WTC11 (cell line): ENCODE measurements at regions not wholly inside any gene's neighbourhood (a gene's known extent, or its start where the extent isn't known, plus 50 kb on each side); places are given as distances from the start of the nearest gene placed in this dataset.
A peak's percentile ranks its signal among the peaks of the same experiment; 100 is the strongest.

Source experiments
- ATAC-seq: fragments of 200-7000 bp; cut with Tn5 transposase; 2 replicates; pipeline ENCODE4 v1.10.0; 2021; ENCODE audit warnings: mild to moderate bottlenecking, moderate library complexity
- CTCF ChIA-PET: fragments of 300-600 bp; sonication (Branson Sonifier 250); formaldehyde crosslinking; loops from one replicate; lab custom pipeline; 2021; ENCODE audit warnings: antibody characterized with exemption; lab: Charles Lee
- POLR2A ChIA-PET: fragments of 350-600 bp; sonication (Branson Sonifier 250); formaldehyde crosslinking; loops from one replicate; lab custom pipeline; 2021; ENCODE audit warnings: antibody characterized with exemption; lab: Charles Lee
- DNase-seq: peaks from one replicate; pipeline ENCODE4 v3.0.0; 2021; ENCODE audit warnings: low spot score
- H3K27ac Mint-ChIP-seq: 2 replicates; pipeline ENCODE4 v1.8.0; 2021; ENCODE audit warnings: mixed read lengths
- H3K27me3 Mint-ChIP-seq: 2 replicates; pipeline ENCODE4 v1.8.0; 2021; ENCODE audit warnings: low read depth, mild to moderate bottlenecking, moderate library complexity, mixed read lengths
- H3K36me3 Mint-ChIP-seq: 2 replicates; pipeline ENCODE4 v1.8.0; 2021; ENCODE audit warnings: mixed read lengths
- H3K4me1 Mint-ChIP-seq: 2 replicates; pipeline ENCODE4 v1.8.0; 2022; ENCODE audit warnings: mixed read lengths
- H3K4me3 Mint-ChIP-seq: 2 replicates; pipeline ENCODE4 v1.8.0; 2021; ENCODE audit warnings: mild to moderate bottlenecking, moderate library complexity, mixed read lengths
- H3K9me3 Mint-ChIP-seq: 2 replicates; pipeline ENCODE4 v1.8.0; 2021; ENCODE audit warnings: mixed read lengths
- E2F1 ChIP-seq: sonication (generic); formaldehyde crosslinking; IDR thresholded peaks from 2 replicates; pipeline ENCODE4 v1.8.0; 2022; ENCODE audit warnings: mild to moderate bottlenecking, missing genetic modification reagents
- E2F5 ChIP-seq: sonication (generic); formaldehyde crosslinking; IDR thresholded peaks from 2 replicates; pipeline ENCODE4 v1.8.1; 2022; ENCODE audit warnings: mild to moderate bottlenecking, moderate library complexity, missing genetic modification reagents
- FOXP4 ChIP-seq: sonication (generic); formaldehyde crosslinking; IDR thresholded peaks from 2 replicates; pipeline ENCODE4 v1.8.0; 2022; ENCODE audit warnings: mild to moderate bottlenecking, missing genetic modification reagents
- MAX ChIP-seq: sonication (generic); formaldehyde crosslinking; IDR thresholded peaks from 2 replicates; pipeline ENCODE4 v1.8.0; 2022; ENCODE audit warnings: mild to moderate bottlenecking, missing genetic modification reagents
- PRDM15 ChIP-seq: sonication (generic); formaldehyde crosslinking; IDR thresholded peaks from 2 replicates; pipeline ENCODE4 v1.8.0; 2022; ENCODE audit warnings: missing genetic modification reagents
- PREB ChIP-seq: sonication (generic); formaldehyde crosslinking; IDR thresholded peaks from 2 replicates; pipeline ENCODE4 v1.8.1; 2022; ENCODE audit warnings: mild to moderate bottlenecking, missing genetic modification reagents, moderate library complexity, borderline replicate concordance
- SOX15 ChIP-seq: fragments of 250-450 bp; sonication (Bioruptor Pico); IDR thresholded peaks from 2 replicates; pipeline ENCODE4 v1.9.0; 2021; ENCODE audit warnings: mild to moderate bottlenecking
- ZNF138 ChIP-seq: sonication (generic); formaldehyde crosslinking; conservative IDR thresholded peaks from 2 replicates; pipeline ENCODE4 v1.8.1; 2022; ENCODE audit warnings: mild to moderate bottlenecking, moderate library complexity, missing genetic modification reagents
- ZNF512 ChIP-seq: sonication (generic); formaldehyde crosslinking; IDR thresholded peaks from 2 replicates; pipeline ENCODE4 v1.8.1; 2022; ENCODE audit warnings: missing genetic modification reagents, borderline replicate concordance

- peak overlapping the region; percentile 76 for H3K27ac Mint-ChIP-seq
Observed at GRCh38 chr10:34906067-34906965, 91.2 kb upstream of the PARD3 start.

GRCh38 chr10:34905200-34905927, 90.3 kb upstream of the PARD3 start:
- no peak overlapping the region for H3K4me3 Mint-ChIP-seq
- peak; percentile 71 for ATAC-seq
- ChIA-PET CTCF (interaction anchor here (0.6 to 2.7 kb wide), 10 partner anchors 9 to 221 kb away, joined by 3 to 10 read pairs (median 4); no protein-coding TSS in a partner anchor), POLR2A (interaction anchor here (0.6 kb wide), 1 partner anchor 38 kb away, joined by 3 read pairs; no protein-coding TSS in a partner anchor)
- no peaks in the 10 kb centered on the region for H3K27me3 Mint-ChIP-seq
- peak; percentile 32 for DNase-seq
- no peaks in the 10 kb centered on the region for H3K36me3 Mint-ChIP-seq
- H3K9me3 Mint-ChIP-seq, result no peaks in the 10 kb centered on the region
- H3K4me1 Mint-ChIP-seq, result peaks cover 21% of the 10 kb centered on the region
- peak overlapping the region; percentile 76 for H3K27ac Mint-ChIP-seq
- TF ChIP-seq ZNF138 (CRISPR knock-in tag) (no peak), SOX15 (CRISPR knock-in tag) (no peak), FOXP4 (no peak), PREB (no peak), E2F5 (CRISPR knock-in tag) (no peak), MAX (CRISPR knock-in tag) (no peak), ZNF512 (no peak)

More at GRCh38 chr10:34906067-34906965, 91.2 kb upstream of the PARD3 start:
- ATAC-seq (peak; percentile 95), DNase-seq (peak; percentile 58)
- no peaks in the 10 kb centered on the region for H3K36me3 Mint-ChIP-seq
- TF ChIP-seq E2F1 (no peak), PRDM15 (CRISPR knock-in tag) (peak; percentile 87), MAX (CRISPR knock-in tag) (0 out of 2 replicates have a peak, but pooled peaks have one; percentile 13)
- H3K27me3 Mint-ChIP-seq, result no peaks in the 10 kb centered on the region
- no peaks in the 10 kb centered on the region for H3K9me3 Mint-ChIP-seq
- peaks cover 21% of the 10 kb centered on the region for H3K4me1 Mint-ChIP-seq
- no peak overlapping the region for H3K4me3 Mint-ChIP-seq
- ChIA-PET POLR2A (no interaction called here), CTCF (interaction anchor here (0.6 to 2.7 kb wide), 9 partner anchors 12 to 183 kb away, joined by 3 to 10 read pairs (median 4); no protein-coding TSS in a partner anchor)
